ENCODE measurements at regions not wholly inside any gene's neighbourhood (a gene's known extent, or its start where the extent isn't known, plus 50 kb on each side); places are given as distances from the start of the nearest gene placed in this dataset.

DNA sequence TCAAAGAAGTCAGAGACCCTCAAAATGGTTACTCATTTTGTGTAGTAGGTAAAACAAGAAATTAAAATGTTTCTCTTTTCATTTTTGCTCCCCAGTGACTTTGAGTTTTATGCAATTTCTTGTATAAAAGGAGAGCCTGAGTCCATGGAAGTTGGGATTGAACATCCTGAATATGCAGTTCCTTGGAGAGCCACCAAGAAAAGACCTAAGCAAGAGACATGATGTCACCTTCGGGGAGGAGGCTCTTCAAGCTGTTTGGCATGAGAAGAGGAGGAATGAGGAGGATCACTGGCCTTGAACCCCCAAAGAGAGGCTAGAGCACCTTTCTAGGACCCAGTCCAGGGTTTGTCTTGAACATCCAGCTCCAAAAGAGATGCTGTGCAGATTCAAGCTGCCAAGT, 62.3 kb upstream of the CALM2 start:
- TF ChIP-seq EZH2 (IDR thresholded peaks at IDR 0.05; ENCODE audit: borderline replicate concordance, low read length): no peak
- TF ChIP-seq, protein P1, sequence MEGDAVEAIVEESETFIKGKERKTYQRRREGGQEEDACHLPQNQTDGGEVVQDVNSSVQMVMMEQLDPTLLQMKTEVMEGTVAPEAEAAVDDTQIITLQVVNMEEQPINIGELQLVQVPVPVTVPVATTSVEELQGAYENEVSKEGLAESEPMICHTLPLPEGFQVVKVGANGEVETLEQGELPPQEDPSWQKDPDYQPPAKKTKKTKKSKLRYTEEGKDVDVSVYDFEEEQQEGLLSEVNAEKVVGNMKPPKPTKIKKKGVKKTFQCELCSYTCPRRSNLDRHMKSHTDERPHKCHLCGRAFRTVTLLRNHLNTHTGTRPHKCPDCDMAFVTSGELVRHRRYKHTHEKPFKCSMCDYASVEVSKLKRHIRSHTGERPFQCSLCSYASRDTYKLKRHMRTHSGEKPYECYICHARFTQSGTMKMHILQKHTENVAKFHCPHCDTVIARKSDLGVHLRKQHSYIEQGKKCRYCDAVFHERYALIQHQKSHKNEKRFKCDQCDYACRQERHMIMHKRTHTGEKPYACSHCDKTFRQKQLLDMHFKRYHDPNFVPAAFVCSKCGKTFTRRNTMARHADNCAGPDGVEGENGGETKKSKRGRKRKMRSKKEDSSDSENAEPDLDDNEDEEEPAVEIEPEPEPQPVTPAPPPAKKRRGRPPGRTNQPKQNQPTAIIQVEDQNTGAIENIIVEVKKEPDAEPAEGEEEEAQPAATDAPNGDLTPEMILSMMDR (IDR thresholded peaks at IDR 0.05; ENCODE audit: low read length): no peak
- Histone ChIP-seq H4K20me1 (ENCODE audit: insufficient read depth, low read length) (no peaks in the 10 kb centered on the region), H3K9ac (ENCODE audit: low read length) (no peak overlapping the region), H3K27me3 (ENCODE audit: insufficient read depth, low read length) (0 out of 2 replicates have a peak, but pooled peaks cover 3% of the 10 kb centered on the region), H3K4me2 (ENCODE audit: low read length) (no peak overlapping the region), H3K36me3 (ENCODE audit: insufficient read depth, low read length) (no peaks in the 10 kb centered on the region), H3K79me2 (ENCODE audit: insufficient read depth, low read length) (no peaks in the 10 kb centered on the region), H3K27ac (ENCODE audit: low read depth, low read length, poor library complexity, severe bottlenecking) (no peak overlapping the region), H2AFZ (ENCODE audit: low read length) (no peak overlapping the region), H3K9me3 (ENCODE audit: low read length) (no peaks in the 10 kb centered on the region), H3K4me3 (ENCODE audit: low read depth, low read length, poor library complexity, severe bottlenecking) (no peak overlapping the region), H3F3A (ENCODE audit: insufficient read depth, low read length) (no peaks in the 10 kb centered on the region), H3K9me2 (ENCODE audit: low read depth, low read length) (no peaks in the 10 kb centered on the region), H3K4me1 (ENCODE audit: insufficient read depth, low read length, severe bottlenecking) (no peaks in the 10 kb centered on the region)

DNA sequence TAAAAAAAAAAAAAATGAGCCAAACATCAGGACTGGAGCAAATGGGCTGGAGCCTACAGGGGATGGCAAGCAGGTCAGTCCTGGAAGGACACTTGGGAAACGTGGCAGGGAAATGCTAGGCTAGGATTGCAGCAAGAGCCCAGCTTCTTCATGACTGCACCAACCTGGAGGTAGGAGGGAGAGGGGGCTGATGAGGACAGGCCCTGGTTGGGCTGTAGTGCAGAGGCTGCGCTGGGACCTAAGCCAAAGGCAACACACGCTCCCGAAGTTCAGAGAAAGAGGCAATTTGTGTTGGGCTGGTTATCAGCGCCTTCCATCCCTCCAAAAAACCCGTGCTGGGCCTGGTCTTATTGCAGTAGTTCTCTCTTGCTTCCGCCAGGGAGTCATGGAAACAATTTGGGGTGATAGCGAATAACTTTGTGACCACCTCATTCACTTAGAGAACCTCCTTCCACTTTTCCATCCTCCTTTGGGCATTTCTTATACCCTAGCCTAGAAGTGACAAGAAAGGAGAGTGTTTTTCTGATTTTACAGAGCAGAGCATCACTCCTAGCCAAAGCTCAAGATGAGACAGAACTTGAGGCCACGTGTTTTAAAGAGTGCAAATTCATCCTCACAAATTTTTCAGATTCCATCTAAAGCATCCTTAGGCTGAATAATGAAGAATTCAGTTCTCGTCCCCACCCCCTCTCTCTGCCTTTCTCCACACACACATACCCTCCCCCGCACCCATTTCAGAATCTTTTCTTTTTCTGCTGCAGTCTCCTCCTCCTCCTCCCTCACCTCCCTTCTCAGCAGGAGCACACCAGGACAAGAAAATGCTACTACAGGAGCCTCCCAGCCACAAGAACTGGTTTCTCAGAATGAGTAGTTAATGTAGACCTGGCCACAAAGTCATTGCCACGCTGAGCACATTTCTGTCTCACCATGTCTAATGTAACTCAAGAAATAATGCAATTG, 61.3 kb upstream of the CALM2 start:
- H3K9ac ChIP-seq (ENCODE audit: low read length): no peak overlapping the region
- H3K4me2 ChIP-seq (ENCODE audit: low read length): no peak overlapping the region
- H3K27ac ChIP-seq (ENCODE audit: low read depth, low read length, poor library complexity, severe bottlenecking): no peak overlapping the region
- H3K36me3 ChIP-seq (ENCODE audit: insufficient read depth, low read length): no peaks in the 10 kb centered on the region
- H2AFZ ChIP-seq (ENCODE audit: low read length): no peak overlapping the region
- TF ChIP-seq, protein P1 (IDR thresholded peaks at IDR 0.05; ENCODE audit: low read length): no peak
- TF ChIP-seq EZH2 (IDR thresholded peaks at IDR 0.05; ENCODE audit: borderline replicate concordance, low read length): no peak
- no peaks in the 10 kb centered on the region for H3K4me1 ChIP-seq (ENCODE audit: insufficient read depth, low read length, severe bottlenecking)
- no peaks in the 10 kb centered on the region for H3K9me3 ChIP-seq (ENCODE audit: low read length)
- no peaks in the 10 kb centered on the region for H3F3A ChIP-seq (ENCODE audit: insufficient read depth, low read length)
- no peaks in the 10 kb centered on the region for H3K9me2 ChIP-seq (ENCODE audit: low read depth, low read length)
- H3K27me3 ChIP-seq (ENCODE audit: insufficient read depth, low read length): 0 out of 2 replicates have a peak, but pooled peaks cover 3% of the 10 kb centered on the region
- no peak overlapping the region for H3K4me3 ChIP-seq (ENCODE audit: low read depth, low read length, poor library complexity, severe bottlenecking)
- H3K79me2 ChIP-seq (ENCODE audit: insufficient read depth, low read length): no peaks in the 10 kb centered on the region
- no peaks in the 10 kb centered on the region for H4K20me1 ChIP-seq (ENCODE audit: insufficient read depth, low read length)

DNA sequence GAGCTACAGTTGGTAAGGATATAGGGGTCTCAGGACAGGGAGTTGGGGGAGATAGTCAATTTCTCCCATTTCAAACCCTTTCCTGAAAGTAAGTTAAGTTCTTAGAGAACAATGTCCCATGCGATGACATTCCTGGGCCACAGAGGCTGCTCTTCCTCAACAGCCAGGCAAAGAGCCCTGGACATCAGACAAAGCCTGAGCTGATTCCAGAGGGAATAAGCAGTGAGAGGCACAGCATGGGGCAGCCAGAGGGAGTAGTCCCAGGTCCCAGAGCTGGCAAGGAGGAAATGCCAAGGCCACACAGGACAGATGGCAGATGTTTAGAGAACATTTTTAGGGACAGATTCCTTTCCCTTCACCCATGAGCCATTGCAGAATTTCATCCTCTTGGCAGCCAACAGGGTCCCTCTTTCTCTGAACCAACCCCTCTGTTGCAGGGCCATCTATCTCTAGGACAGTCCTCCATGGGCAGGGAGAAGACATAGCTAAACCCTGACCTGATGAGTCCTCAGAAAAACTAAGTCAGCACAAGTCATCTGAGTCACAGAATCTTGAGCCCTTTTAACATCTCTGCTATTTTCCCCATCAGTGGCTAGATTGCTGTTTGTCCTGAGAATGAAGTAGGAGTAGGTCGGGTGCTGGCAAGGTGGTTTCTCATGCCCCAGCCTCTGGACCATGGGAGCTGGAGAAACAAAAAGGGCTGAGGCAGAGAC, 60.3 kb upstream of the CALM2 start:
- Histone ChIP-seq H3K27me3 (ENCODE audit: insufficient read depth, low read length) (0 out of 2 replicates have a peak, but pooled peaks cover 3% of the 10 kb centered on the region), H3K9ac (ENCODE audit: low read length) (no peak overlapping the region), H2AFZ (ENCODE audit: low read length) (no peak overlapping the region), H3F3A (ENCODE audit: insufficient read depth, low read length) (no peaks in the 10 kb centered on the region), H3K36me3 (ENCODE audit: insufficient read depth, low read length) (no peaks in the 10 kb centered on the region), H3K9me2 (ENCODE audit: low read depth, low read length) (no peaks in the 10 kb centered on the region), H3K27ac (ENCODE audit: low read depth, low read length, poor library complexity, severe bottlenecking) (no peak overlapping the region), H3K4me2 (ENCODE audit: low read length) (no peak overlapping the region), H3K4me3 (ENCODE audit: low read depth, low read length, poor library complexity, severe bottlenecking) (no peak overlapping the region), H3K4me1 (ENCODE audit: insufficient read depth, low read length, severe bottlenecking) (no peaks in the 10 kb centered on the region), H3K79me2 (ENCODE audit: insufficient read depth, low read length) (no peaks in the 10 kb centered on the region), H3K9me3 (ENCODE audit: low read length) (no peaks in the 10 kb centered on the region), H4K20me1 (ENCODE audit: insufficient read depth, low read length) (no peaks in the 10 kb centered on the region)
- TF ChIP-seq, protein P1 (IDR thresholded peaks at IDR 0.05; ENCODE audit: low read length): no peak
- no peak for TF ChIP-seq EZH2 (IDR thresholded peaks at IDR 0.05; ENCODE audit: borderline replicate concordance, low read length)
